ENCODE measurements at regions not wholly inside any gene's neighbourhood (a gene's known extent, or its start where the extent isn't known, plus 50 kb on each side); places are given as distances from the start of the nearest gene placed in this dataset.
A peak's percentile ranks its signal among the peaks of the same experiment; 100 is the strongest.

GRCh38 chr13:111542530-111543341 lies 222.3 kb downstream of the TEX29 start:
- Histone ChIP-seq H3K36me3 (no peaks in the 10 kb centered on the region), H3K27me3 (peaks cover 0 to 40% of the 10 kb centered on the region in 2 donors), H3K9me3 (peaks cover 0 to 2% of the 10 kb centered on the region in 2 donors), H3K4me3 (no peak overlapping the region), H3K27ac (no peak overlapping the region), H3K4me1 (no peaks in the 10 kb centered on the region)
- ATAC-seq: no peak
- intact Hi-C loops (cut with DNase I): no loop called here
- no peak for TF ChIP-seq CTCF (IDR thresholded peaks at IDR 0.05)
- DNase-seq: peak in 1 of 4 donors; percentile 53

- H3K9me3 ChIP-seq: peaks cover 0 to 2% of the 10 kb centered on the region in 2 donors
- peaks cover 0 to 7% of the 10 kb centered on the region in 2 donors for H3K27me3 ChIP-seq
- H3K36me3 ChIP-seq: no peaks in the 10 kb centered on the region
- H3K4me1 ChIP-seq: no peaks in the 10 kb centered on the region
- H3K27ac ChIP-seq: no peak overlapping the region
- no peak overlapping the region for H3K4me3 ChIP-seq
- no peak for ATAC-seq
- intact Hi-C loops (cut with DNase I): no loop called here
- TF ChIP-seq CTCF (IDR thresholded peaks at IDR 0.05): no peak
- DNase-seq: peak in 1 of 4 donors; percentile 32
Measured at GRCh38 chr13:111546921-111547675, 226.7 kb downstream of the TEX29 start.

- DNase-seq: no peak
- H3K9me3 ChIP-seq: peaks cover 0 to 2% of the 10 kb centered on the region in 2 donors
- no peak for TF ChIP-seq CTCF (IDR thresholded peaks at IDR 0.05)
- H3K27me3 ChIP-seq: peaks cover 0 to 7% of the 10 kb centered on the region in 2 donors
- H3K4me1 ChIP-seq: no peaks in the 10 kb centered on the region
- H3K27ac ChIP-seq: no peak overlapping the region
- no peak for ATAC-seq
- no peaks in the 10 kb centered on the region for H3K36me3 ChIP-seq
- intact Hi-C loops (cut with DNase I): no loop called here
- no peak overlapping the region for H3K4me3 ChIP-seq
Measured at GRCh38 chr13:111547726-111548273, 227.4 kb downstream of the TEX29 start.

GRCh38 chr13:111548301-111548700 lies 227.9 kb downstream of the TEX29 start:
- intact Hi-C loops (cut with DNase I): no loop called here
- DNase-seq: no peak
- Histone ChIP-seq H3K36me3 (no peaks in the 10 kb centered on the region), H3K27ac (no peak overlapping the region), H3K4me3 (no peak overlapping the region), H3K27me3 (peaks cover 0 to 9% of the 10 kb centered on the region in 2 donors), H3K4me1 (no peaks in the 10 kb centered on the region), H3K9me3 (peaks cover 0 to 2% of the 10 kb centered on the region in 2 donors)
- no peak for ATAC-seq
- no peak for TF ChIP-seq CTCF (IDR thresholded peaks at IDR 0.05)

GRCh38 chr13:111548805-111549204 lies 228.4 kb downstream of the TEX29 start:
- no peaks in the 10 kb centered on the region for H3K4me1 ChIP-seq
- H3K4me3 ChIP-seq: no peak overlapping the region
- H3K27ac ChIP-seq: no peak overlapping the region
- H3K36me3 ChIP-seq: no peaks in the 10 kb centered on the region
- intact Hi-C loops (cut with DNase I): no loop called here
- peaks cover 0 to 2% of the 10 kb centered on the region in 2 donors for H3K9me3 ChIP-seq
- peaks cover 0 to 13% of the 10 kb centered on the region in 2 donors for H3K27me3 ChIP-seq
- no peak for TF ChIP-seq CTCF (IDR thresholded peaks at IDR 0.05)
- DNase-seq (no peak), ATAC-seq (no peak)

Measured in left lung (tissue), 4 donors.